ENCODE measurements at regions not wholly inside any gene's neighbourhood (a gene's known extent, or its start where the extent isn't known, plus 50 kb on each side); places are given as distances from the start of the nearest gene placed in this dataset.

DNA sequence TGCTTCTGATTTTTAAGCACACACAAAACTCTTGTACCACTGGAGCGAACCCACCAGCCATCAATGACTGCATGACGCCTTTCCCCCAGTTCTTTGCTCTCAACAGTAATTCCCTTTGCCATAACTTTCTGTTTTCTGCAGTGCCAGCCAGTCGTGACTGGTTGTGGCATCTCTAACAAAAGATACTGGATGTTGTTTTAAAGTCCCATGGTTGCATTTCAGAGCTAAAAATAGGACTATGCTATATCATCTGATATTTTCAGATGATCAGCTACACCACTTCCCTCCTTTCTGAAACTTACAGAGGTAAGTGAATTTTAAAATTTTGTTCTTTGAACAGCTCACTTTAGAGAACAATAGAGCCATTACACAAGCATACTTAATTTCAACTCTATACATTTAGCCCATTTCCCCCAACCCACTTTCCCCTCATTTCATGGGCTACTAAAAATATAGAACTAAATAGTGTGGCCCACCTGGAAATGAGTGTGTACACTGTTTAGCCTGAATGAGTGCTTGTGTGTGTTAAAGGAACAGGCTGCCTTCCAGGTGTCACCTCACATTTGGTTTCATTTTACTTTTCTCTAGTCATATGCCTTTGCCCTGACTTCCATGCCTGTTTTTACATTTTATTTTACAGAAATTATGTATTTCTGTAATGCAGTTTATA, 136.9 kb upstream of the ZC3H12C start:
- Histone ChIP-seq H3K27me3 (ENCODE audit: control insufficient read depth, extremely low read depth, insufficient read depth, low read length) (no peaks in the 10 kb centered on the region), H3K4me2 (ENCODE audit: control insufficient read depth, extremely low read depth, insufficient read depth, low read depth, low read length) (no peak overlapping the region), H3K27ac (ENCODE audit: control insufficient read depth, insufficient read depth, low read length) (no peak overlapping the region), H3K9ac (ENCODE audit: control insufficient read depth, extremely low read depth, insufficient read depth, low read length) (no peak overlapping the region), H4K20me1 (ENCODE audit: control insufficient read depth, extremely low read depth, insufficient read depth, low read length) (no peaks in the 10 kb centered on the region), H3K4me1 (ENCODE audit: control insufficient read depth, extremely low read depth, insufficient read depth, low read length) (no peaks in the 10 kb centered on the region), H3K79me2 (ENCODE audit: control insufficient read depth, insufficient read depth, low read length) (no peaks in the 10 kb centered on the region), H2AFZ (ENCODE audit: control insufficient read depth, low read length) (no peak overlapping the region), H3K9me3 (ENCODE audit: control insufficient read depth, low read depth, low read length) (no peaks in the 10 kb centered on the region), H3K9me1 (ENCODE audit: control insufficient read depth, extremely low read depth, insufficient read depth, low read length) (no peaks in the 10 kb centered on the region), H3K36me3 (ENCODE audit: control insufficient read depth in 2 of 2, extremely low read depth in 1 of 2, insufficient read depth in 2 of 2, low read length in 2 of 2) (no peaks in the 10 kb centered on the region), H3K4me3 (ENCODE audit: control insufficient read depth in 2 of 3, extremely low read depth in 1 of 3, insufficient read depth in 2 of 3, low read depth in 1 of 3, low read length in 3 of 3) (no peak overlapping the region)
- FAIRE-seq (no peak), DNase-seq (ENCODE audit: low read depth, low spot score) (no peak)
- dilution Hi-C loops (cut with MboI; ENCODE audit: extremely low pct_ligation_motif_present, low sequenced_read_pairs): no loop called here
- TF ChIP-seq, protein P1, sequence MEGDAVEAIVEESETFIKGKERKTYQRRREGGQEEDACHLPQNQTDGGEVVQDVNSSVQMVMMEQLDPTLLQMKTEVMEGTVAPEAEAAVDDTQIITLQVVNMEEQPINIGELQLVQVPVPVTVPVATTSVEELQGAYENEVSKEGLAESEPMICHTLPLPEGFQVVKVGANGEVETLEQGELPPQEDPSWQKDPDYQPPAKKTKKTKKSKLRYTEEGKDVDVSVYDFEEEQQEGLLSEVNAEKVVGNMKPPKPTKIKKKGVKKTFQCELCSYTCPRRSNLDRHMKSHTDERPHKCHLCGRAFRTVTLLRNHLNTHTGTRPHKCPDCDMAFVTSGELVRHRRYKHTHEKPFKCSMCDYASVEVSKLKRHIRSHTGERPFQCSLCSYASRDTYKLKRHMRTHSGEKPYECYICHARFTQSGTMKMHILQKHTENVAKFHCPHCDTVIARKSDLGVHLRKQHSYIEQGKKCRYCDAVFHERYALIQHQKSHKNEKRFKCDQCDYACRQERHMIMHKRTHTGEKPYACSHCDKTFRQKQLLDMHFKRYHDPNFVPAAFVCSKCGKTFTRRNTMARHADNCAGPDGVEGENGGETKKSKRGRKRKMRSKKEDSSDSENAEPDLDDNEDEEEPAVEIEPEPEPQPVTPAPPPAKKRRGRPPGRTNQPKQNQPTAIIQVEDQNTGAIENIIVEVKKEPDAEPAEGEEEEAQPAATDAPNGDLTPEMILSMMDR (optimal IDR thresholded peaks at IDR 0.05 in 1 of 3, IDR thresholded peaks at IDR 0.05 in 1 of 3, conservative IDR thresholded peaks at IDR 0.05 in 1 of 3; ENCODE audit: extremely low read depth in 1 of 3, insufficient read depth in 2 of 3, low read length in 3 of 3): no peak

DNA sequence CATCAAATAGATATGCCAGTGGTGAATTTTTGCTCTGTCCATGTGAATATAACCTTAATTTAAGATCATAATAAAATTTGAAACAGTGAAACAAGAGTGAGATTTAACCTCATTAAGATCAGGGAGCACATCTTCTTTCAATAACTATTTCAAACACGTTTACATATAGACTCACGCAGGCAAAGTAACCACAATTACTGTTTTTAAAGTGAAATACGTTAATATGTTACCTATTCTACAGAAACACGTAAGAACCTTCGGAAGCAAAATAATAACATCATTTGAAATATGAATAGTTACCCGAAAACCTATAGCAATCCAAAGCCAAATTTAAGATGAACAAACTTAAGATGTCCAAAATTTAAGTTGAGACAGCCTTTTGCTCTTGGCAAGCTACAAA, 136.2 kb upstream of the ZC3H12C start:
- DNase-seq (ENCODE audit: low read depth, low spot score): no peak
- H3K9ac ChIP-seq (ENCODE audit: control insufficient read depth, extremely low read depth, insufficient read depth, low read length): no peak overlapping the region
- no peaks in the 10 kb centered on the region for H3K36me3 ChIP-seq (ENCODE audit: control insufficient read depth in 2 of 2, extremely low read depth in 1 of 2, insufficient read depth in 2 of 2, low read length in 2 of 2)
- no peaks in the 10 kb centered on the region for H4K20me1 ChIP-seq (ENCODE audit: control insufficient read depth, extremely low read depth, insufficient read depth, low read length)
- H3K4me2 ChIP-seq (ENCODE audit: control insufficient read depth, extremely low read depth, insufficient read depth, low read depth, low read length): no peak overlapping the region
- H3K9me3 ChIP-seq (ENCODE audit: control insufficient read depth, low read depth, low read length): no peaks in the 10 kb centered on the region
- H3K27me3 ChIP-seq (ENCODE audit: control insufficient read depth, extremely low read depth, insufficient read depth, low read length): no peaks in the 10 kb centered on the region
- no peak overlapping the region for H2AFZ ChIP-seq (ENCODE audit: control insufficient read depth, low read length)
- H3K4me1 ChIP-seq (ENCODE audit: control insufficient read depth, extremely low read depth, insufficient read depth, low read length): no peaks in the 10 kb centered on the region
- H3K9me1 ChIP-seq (ENCODE audit: control insufficient read depth, extremely low read depth, insufficient read depth, low read length): no peaks in the 10 kb centered on the region
- no peak overlapping the region for H3K4me3 ChIP-seq (ENCODE audit: control insufficient read depth in 2 of 3, extremely low read depth in 1 of 3, insufficient read depth in 2 of 3, low read depth in 1 of 3, low read length in 3 of 3)
- FAIRE-seq: no peak
- TF ChIP-seq, protein P1 (optimal IDR thresholded peaks at IDR 0.05 in 1 of 3, IDR thresholded peaks at IDR 0.05 in 1 of 3, conservative IDR thresholded peaks at IDR 0.05 in 1 of 3; ENCODE audit: extremely low read depth in 1 of 3, insufficient read depth in 2 of 3, low read length in 3 of 3): no peak
- no peak for TF ChIP-seq EZH2 (IDR thresholded peaks at IDR 0.05; ENCODE audit: low read length)
- H3K79me2 ChIP-seq (ENCODE audit: control insufficient read depth, insufficient read depth, low read length): no peaks in the 10 kb centered on the region
- H3K27ac ChIP-seq (ENCODE audit: control insufficient read depth, insufficient read depth, low read length): no peak overlapping the region
- dilution Hi-C loops (cut with MboI; ENCODE audit: extremely low pct_ligation_motif_present, low sequenced_read_pairs): no loop called here
